ENCODE measurements at regions not wholly inside any gene's neighbourhood (a gene's known extent, or its start where the extent isn't known, plus 50 kb on each side); places are given as distances from the start of the nearest gene placed in this dataset.

- TF ChIP-seq SIN3A (IDR thresholded peaks at IDR 0.05; ENCODE audit: borderline replicate concordance, insufficient read depth, low read length), result no peak
- no peak for TF ChIP-seq POLR2AphosphoS5 (IDR thresholded peaks at IDR 0.05; ENCODE audit: low read depth, low read length)
- no peak for TF ChIP-seq FOXP2 (optimal IDR thresholded peaks at IDR 0.05; ENCODE audit: borderline replicate concordance, extremely low read depth, extremely low read length, insufficient read depth)
- TF ChIP-seq, protein P1, sequence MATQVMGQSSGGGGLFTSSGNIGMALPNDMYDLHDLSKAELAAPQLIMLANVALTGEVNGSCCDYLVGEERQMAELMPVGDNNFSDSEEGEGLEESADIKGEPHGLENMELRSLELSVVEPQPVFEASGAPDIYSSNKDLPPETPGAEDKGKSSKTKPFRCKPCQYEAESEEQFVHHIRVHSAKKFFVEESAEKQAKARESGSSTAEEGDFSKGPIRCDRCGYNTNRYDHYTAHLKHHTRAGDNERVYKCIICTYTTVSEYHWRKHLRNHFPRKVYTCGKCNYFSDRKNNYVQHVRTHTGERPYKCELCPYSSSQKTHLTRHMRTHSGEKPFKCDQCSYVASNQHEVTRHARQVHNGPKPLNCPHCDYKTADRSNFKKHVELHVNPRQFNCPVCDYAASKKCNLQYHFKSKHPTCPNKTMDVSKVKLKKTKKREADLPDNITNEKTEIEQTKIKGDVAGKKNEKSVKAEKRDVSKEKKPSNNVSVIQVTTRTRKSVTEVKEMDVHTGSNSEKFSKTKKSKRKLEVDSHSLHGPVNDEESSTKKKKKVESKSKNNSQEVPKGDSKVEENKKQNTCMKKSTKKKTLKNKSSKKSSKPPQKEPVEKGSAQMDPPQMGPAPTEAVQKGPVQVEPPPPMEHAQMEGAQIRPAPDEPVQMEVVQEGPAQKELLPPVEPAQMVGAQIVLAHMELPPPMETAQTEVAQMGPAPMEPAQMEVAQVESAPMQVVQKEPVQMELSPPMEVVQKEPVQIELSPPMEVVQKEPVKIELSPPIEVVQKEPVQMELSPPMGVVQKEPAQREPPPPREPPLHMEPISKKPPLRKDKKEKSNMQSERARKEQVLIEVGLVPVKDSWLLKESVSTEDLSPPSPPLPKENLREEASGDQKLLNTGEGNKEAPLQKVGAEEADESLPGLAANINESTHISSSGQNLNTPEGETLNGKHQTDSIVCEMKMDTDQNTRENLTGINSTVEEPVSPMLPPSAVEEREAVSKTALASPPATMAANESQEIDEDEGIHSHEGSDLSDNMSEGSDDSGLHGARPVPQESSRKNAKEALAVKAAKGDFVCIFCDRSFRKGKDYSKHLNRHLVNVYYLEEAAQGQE (IDR thresholded peaks at IDR 0.05; ENCODE audit: insufficient read depth in 1 of 2, low read depth in 2 of 2, low read length in 2 of 2), result no peak
These were observed 179.1 kb downstream of the FGF1 start for GRCh38 chr5:142506756-142507155.

Data from PFSK-1 (cell line).